CD14-positive monocyte (primary cell): ENCODE measurements at regions not wholly inside any gene's neighbourhood (a gene's known extent, or its start where the extent isn't known, plus 50 kb on each side); places are given as distances from the start of the nearest gene placed in this dataset.

ENCODE experiments used
- DNase-seq, 3 donors: peaks; one replicate each; pipeline ENCODE4 v3.0.0-alpha.2; 2011 to 2022
- H2AFZ ChIP-seq: 2 replicates; pipeline ENCODE4 v1.6.0; 2012; ENCODE audit warnings: mild to moderate bottlenecking, low read depth, low read length, inconsistent platforms; ENCODE audit not compliant: insufficient read depth, poor library complexity, severe bottlenecking
- H3K27ac ChIP-seq, 2 donors: 1 replicate in 1 of 2; 2 replicates in 1 of 2; pipeline ENCODE4 v1.5.1; 2012 to 2013; ENCODE audit warnings: low read length in 2 of 2, control low read depth in 1 of 2, inconsistent platforms in 1 of 2, low read depth in 1 of 2, mild to moderate bottlenecking in 1 of 2
- H3K27me3 ChIP-seq, 2 donors: one replicate each; pipeline versions ENCODE4 v1.6.0 to v1.6.1; 2011 to 2013; ENCODE audit warnings: low read length in 2 of 2; ENCODE audit not compliant: control insufficient read depth in 2 of 2, insufficient read depth in 2 of 2
- H3K36me3 ChIP-seq, 2 donors: replicated peaks in 1 of 2; 1 replicate in 1 of 2; 2 replicates in 1 of 2; pipeline versions ENCODE4 v1.5.1 to v1.6.1; 2012 to 2013; ENCODE audit warnings: low read length in 2 of 2, control low read depth in 1 of 2, inconsistent platforms in 1 of 2, mild to moderate bottlenecking in 1 of 2; ENCODE audit not compliant: insufficient read depth in 2 of 2, control insufficient read depth in 1 of 2
- H3K4me1 ChIP-seq, 2 donors: 1 replicate in 1 of 2; 2 replicates in 1 of 2; pipeline versions ENCODE4 v1.5.1 to v1.6.1; 2012 to 2013; ENCODE audit warnings: low read length in 2 of 2, control low read depth in 1 of 2, inconsistent platforms in 1 of 2, mild to moderate bottlenecking in 1 of 2, moderate library complexity in 1 of 2; ENCODE audit not compliant: insufficient read depth in 2 of 2, control insufficient read depth in 1 of 2
- H3K4me2 ChIP-seq: replicated peaks from 2 replicates; pipeline ENCODE3; 2012; ENCODE audit warnings: low read length, moderate library complexity, mild to moderate bottlenecking; ENCODE audit not compliant: poor library complexity, severe bottlenecking; ENCODE audit errors: extremely low read depth
- H3K4me3 ChIP-seq, 3 experiments: fragments of 200-600 bp in 1 of 3; sonication (generic) in 1 of 3; replicated peaks in 1 of 3; 1 replicate in 2 of 3; 2 replicates in 1 of 3; pipeline ENCODE4 v1.5.1; 2011 to 2013; ENCODE audit warnings: low read length in 3 of 3, mild to moderate bottlenecking in 3 of 3, control low read depth in 2 of 3, low read depth in 2 of 3, inconsistent platforms in 1 of 3, moderate library complexity in 1 of 3
- H3K79me2 ChIP-seq: 2 replicates; pipeline ENCODE4 v1.6.0; 2012; ENCODE audit warnings: mild to moderate bottlenecking, control low read depth, inconsistent platforms, low read length, moderate library complexity; ENCODE audit not compliant: insufficient read depth
- H3K9ac ChIP-seq: 2 replicates; pipeline ENCODE4 v1.6.0; 2017; ENCODE audit warnings: low read length, mild to moderate bottlenecking; ENCODE audit not compliant: insufficient read depth, poor library complexity, severe bottlenecking
- H3K9me3 ChIP-seq, 2 donors: replicated peaks in 1 of 2; 1 replicate in 1 of 2; 2 replicates in 1 of 2; pipeline versions ENCODE4 v1.5.1 to v1.6.1; 2012 to 2013; ENCODE audit warnings: low read length in 2 of 2, control low read depth in 1 of 2; ENCODE audit not compliant: control insufficient read depth in 1 of 2, insufficient read depth in 1 of 2
- H4K20me1 ChIP-seq: 2 replicates; pipeline ENCODE4 v1.6.0; 2012; ENCODE audit warnings: mild to moderate bottlenecking, low read length, control low read depth, moderate library complexity; ENCODE audit not compliant: insufficient read depth
- H3K27ac Mint-ChIP-seq, 7 donors: one replicate each; pipeline ENCODE4 v1.8.0; 2020; ENCODE audit warnings: mild to moderate bottlenecking in 7 of 7, mixed read lengths in 7 of 7, moderate library complexity in 6 of 7, inconsistent platforms in 2 of 7
- H3K27me3 Mint-ChIP-seq, 3 donors: one replicate each; pipeline ENCODE4 v1.8.0; 2021 to 2022; ENCODE audit warnings: low read depth in 3 of 3, mild to moderate bottlenecking in 3 of 3, mixed read lengths in 3 of 3, moderate library complexity in 3 of 3, inconsistent platforms in 1 of 3
- H3K36me3 Mint-ChIP-seq, 2 donors: one replicate each; pipeline ENCODE4 v1.8.0; 2020; ENCODE audit warnings: mixed read lengths in 2 of 2, inconsistent platforms in 1 of 2, mild to moderate bottlenecking in 1 of 2
- H3K4me1 Mint-ChIP-seq: one replicate; pipeline ENCODE4 v1.8.0; 2020; ENCODE audit warnings: mild to moderate bottlenecking, mixed read lengths
- H3K4me3 Mint-ChIP-seq, 2 donors: one replicate each; pipeline ENCODE4 v1.8.0; 2020; ENCODE audit warnings: mild to moderate bottlenecking in 2 of 2, mixed read lengths in 2 of 2, moderate library complexity in 1 of 2
- H3K9me3 Mint-ChIP-seq, 7 donors: one replicate each; pipeline ENCODE4 v1.8.0; 2020 to 2022; ENCODE audit warnings: mixed read lengths in 7 of 7, mild to moderate bottlenecking in 6 of 7, moderate library complexity in 6 of 7, inconsistent platforms in 2 of 7
- WGBS: methylation state at CpG from one replicate; pipeline ENCODE4 v1.1.5; 2013; ENCODE audit warnings: missing lambda C conversion rate; ENCODE audit not compliant: insufficient coverage; 5-methylcytosine and 5-hydroxymethylcytosine counted together
- intact Hi-C, 2 donors: fragments of 100-400 bp; cut with micrococcal nuclease; formaldehyde crosslinking; loops; one replicate each; pipeline versions ENCODE4 v1.15.0 to v1.15.1; 2023
- TF ChIP-seq, protein P1 (sequence below): fragments of 200-600 bp; IDR thresholded peaks from one replicate; pipeline ENCODE4 v1.8.0; 2022; ENCODE audit warnings: antibody characterized with exemption, mild to moderate bottlenecking

DNA sequence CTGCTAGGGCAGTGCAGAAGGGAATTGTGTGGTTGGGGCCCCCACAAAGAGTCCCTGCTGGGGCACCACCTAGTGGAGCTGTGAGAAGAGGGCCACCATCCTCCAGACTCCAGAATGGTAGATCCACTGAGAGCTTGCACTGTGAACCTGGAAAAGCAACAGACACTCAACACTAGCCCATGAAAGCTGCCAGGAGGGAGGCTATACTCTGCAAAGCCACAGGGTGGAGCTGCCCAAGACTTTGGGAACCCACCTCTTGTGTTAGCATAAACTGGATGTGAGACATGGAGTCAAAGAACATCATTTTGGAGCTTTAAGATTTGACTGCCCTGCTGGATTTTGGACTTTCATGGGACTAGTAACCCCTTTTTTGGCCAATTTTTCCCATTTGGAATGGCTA is 328.4 kb upstream of the KHDRBS2 start:
- Histone ChIP-seq H4K20me1 (no peaks in the 10 kb centered on the region), H3K4me1 (no peaks in the 10 kb centered on the region), H3K27me3 (no peaks in the 10 kb centered on the region), H3K9ac (no peak overlapping the region), H3K4me3 (no peak overlapping the region), H2AFZ (no peak overlapping the region), H3K9me3 (peaks cover 22 to 27% of the 10 kb centered on the region in 2 donors), H3K36me3 (no peaks in the 10 kb centered on the region), H3K27ac (no peak overlapping the region), H3K79me2 (no peaks in the 10 kb centered on the region), H3K4me2 (no peak overlapping the region)
- intact Hi-C loops, result no loop called here
- no peak for DNase-seq
- Mint-ChIP-seq H3K4me3 (no peak overlapping the region), H3K27ac (no peak overlapping the region), H3K36me3 (no peaks in the 10 kb centered on the region), H3K4me1 (no peaks in the 10 kb centered on the region), H3K9me3 (peaks cover 6 to 27% (median 14%) of the 10 kb centered on the region in 7 donors), H3K27me3 (no peaks in the 10 kb centered on the region)
- TF ChIP-seq, protein P1, sequence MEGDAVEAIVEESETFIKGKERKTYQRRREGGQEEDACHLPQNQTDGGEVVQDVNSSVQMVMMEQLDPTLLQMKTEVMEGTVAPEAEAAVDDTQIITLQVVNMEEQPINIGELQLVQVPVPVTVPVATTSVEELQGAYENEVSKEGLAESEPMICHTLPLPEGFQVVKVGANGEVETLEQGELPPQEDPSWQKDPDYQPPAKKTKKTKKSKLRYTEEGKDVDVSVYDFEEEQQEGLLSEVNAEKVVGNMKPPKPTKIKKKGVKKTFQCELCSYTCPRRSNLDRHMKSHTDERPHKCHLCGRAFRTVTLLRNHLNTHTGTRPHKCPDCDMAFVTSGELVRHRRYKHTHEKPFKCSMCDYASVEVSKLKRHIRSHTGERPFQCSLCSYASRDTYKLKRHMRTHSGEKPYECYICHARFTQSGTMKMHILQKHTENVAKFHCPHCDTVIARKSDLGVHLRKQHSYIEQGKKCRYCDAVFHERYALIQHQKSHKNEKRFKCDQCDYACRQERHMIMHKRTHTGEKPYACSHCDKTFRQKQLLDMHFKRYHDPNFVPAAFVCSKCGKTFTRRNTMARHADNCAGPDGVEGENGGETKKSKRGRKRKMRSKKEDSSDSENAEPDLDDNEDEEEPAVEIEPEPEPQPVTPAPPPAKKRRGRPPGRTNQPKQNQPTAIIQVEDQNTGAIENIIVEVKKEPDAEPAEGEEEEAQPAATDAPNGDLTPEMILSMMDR, result no peak

- TF ChIP-seq, protein P1, result no peak
- Histone ChIP-seq H4K20me1 (no peaks in the 10 kb centered on the region), H3K4me1 (no peaks in the 10 kb centered on the region), H3K27me3 (no peaks in the 10 kb centered on the region), H3K79me2 (no peaks in the 10 kb centered on the region), H3K36me3 (no peaks in the 10 kb centered on the region), H3K4me2 (no peak overlapping the region), H2AFZ (no peak overlapping the region), H3K4me3 (no peak overlapping the region), H3K9me3 (peaks cover 22 to 28% of the 10 kb centered on the region in 2 donors), H3K9ac (no peak overlapping the region), H3K27ac (no peak overlapping the region)
- Mint-ChIP-seq H3K27ac (no peak overlapping the region), H3K4me1 (no peaks in the 10 kb centered on the region), H3K36me3 (no peaks in the 10 kb centered on the region), H3K27me3 (no peaks in the 10 kb centered on the region), H3K9me3 (peaks cover 6 to 27% (median 14%) of the 10 kb centered on the region in 7 donors), H3K4me3 (no peak overlapping the region)
- DNase-seq, result no peak
- 91% methylated on average over 1 of the region's 3 CpGs for WGBS
- intact Hi-C loops, result no loop called here
These were observed 327.9 kb upstream of the KHDRBS2 start for GRCh38 chr6:62613928-62614327.
